ENCODE measurements at regions not wholly inside any gene's neighbourhood (a gene's known extent, or its start where the extent isn't known, plus 50 kb on each side); places are given as distances from the start of the nearest gene placed in this dataset.
A peak's percentile ranks its signal among the peaks of the same experiment; 100 is the strongest.
"Not testable (repeated sequence)": the region's sequence is repeated elsewhere in the genome, so short reads cannot be mapped to it uniquely, and the experiment has no call there.

- H3K4me3 ChIP-seq (ENCODE audit: low read length) = no peak overlapping the region
- DNase-seq (ENCODE audit: low read depth) = no peak
- TF ChIP-seq CTCF (conservative IDR thresholded peaks at IDR 0.05; ENCODE audit: low read length) = no peak
Observed at GRCh38 chrX:2640436-2641150, 50.5 kb upstream of the CD99 start.

GRCh38 chrX:2638279-2638678 lies 52.8 kb upstream of the CD99 start:
- DNase-seq (ENCODE audit: low read depth) = no peak

DNA sequence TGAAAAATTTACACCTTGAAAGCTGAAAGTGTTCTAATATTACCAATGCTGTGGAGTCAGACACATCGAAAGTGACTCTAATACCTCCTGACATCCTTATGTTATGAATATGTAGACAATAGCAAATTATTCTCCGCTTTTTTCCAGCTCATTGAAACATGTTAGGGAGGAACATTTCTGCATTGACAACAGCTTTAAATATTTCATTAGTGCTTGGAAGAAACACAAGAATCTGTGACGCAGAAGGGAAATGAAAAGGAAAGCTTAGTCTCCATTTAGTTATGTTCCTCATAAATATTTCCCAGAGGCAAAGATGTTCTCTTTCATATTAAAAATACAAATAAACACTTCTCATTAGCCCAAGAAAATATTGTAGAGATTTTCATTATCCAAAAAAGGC lies 55.8 kb upstream of the CD99 start:
- peak overlapping the region; percentile 41 for H3K4me3 ChIP-seq (ENCODE audit: low read length)
- peak; percentile 70 for DNase-seq (ENCODE audit: low read depth)

More at GRCh38 chrX:2638279-2638678, 52.8 kb upstream of the CD99 start:
- no peak for TF ChIP-seq CTCF (conservative IDR thresholded peaks at IDR 0.05; ENCODE audit: low read length)
- no peak overlapping the region for H3K4me3 ChIP-seq (ENCODE audit: low read length)

DNA sequence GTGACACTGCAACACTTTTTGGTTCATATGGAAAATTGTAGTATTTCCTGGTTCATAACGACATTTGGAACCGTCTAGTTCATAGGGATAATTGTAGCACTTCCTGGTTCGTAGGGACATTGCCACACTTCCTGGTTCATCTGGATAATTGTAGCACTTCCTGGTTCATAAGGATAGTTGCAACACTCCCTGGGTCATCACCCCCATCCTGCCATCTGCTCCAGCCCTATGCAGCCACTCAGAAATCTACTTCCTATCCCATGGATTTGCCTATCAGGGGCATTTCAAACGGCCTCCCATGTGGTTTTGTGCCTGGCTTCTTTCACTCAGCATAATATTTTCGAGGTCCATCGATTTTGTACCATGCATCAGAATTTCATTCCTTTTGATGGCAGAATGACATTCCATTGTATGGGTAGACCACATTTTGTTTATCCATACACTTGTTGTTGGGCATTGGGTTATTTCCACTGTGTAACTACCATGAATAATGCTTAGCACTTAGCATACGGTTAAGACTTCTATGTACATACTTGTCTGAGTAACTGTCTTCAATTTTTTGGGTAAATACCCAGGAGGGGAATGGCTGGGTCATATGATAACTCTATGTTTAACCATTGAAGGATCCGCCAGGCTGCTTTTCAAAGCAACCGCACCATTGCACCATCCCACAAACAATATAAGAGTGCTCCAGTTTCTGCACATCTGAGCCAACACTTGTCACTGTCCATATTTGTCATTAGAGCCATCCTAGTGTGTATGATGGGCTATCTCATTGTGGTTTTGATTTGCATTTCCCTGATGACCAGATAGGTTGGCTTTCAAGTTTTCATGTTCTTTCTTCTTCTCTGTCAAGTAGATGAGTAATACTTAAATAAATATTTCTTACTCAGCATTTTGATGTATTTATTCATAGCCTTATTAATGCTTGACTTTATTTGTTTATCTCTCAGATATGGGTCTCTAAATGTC lies 58.3 kb upstream of the CD99 start:
- no peak for TF ChIP-seq CTCF (conservative IDR thresholded peaks at IDR 0.05; ENCODE audit: low read length)
- no peak overlapping the region for H3K4me3 ChIP-seq (ENCODE audit: low read length)
- no peak for DNase-seq (ENCODE audit: low read depth)

More for the DNA sequence above, 55.8 kb upstream of the CD99 start:
- no peak for TF ChIP-seq CTCF (conservative IDR thresholded peaks at IDR 0.05; ENCODE audit: low read length)

- no peak for TF ChIP-seq CTCF (conservative IDR thresholded peaks at IDR 0.05; ENCODE audit: low read length)
- DNase-seq (ENCODE audit: low read depth) = no peak
- no peak overlapping the region for H3K4me3 ChIP-seq (ENCODE audit: low read length)
Observed at GRCh38 chrX:2631743-2632532, 59.2 kb upstream of the CD99 start.

DNA sequence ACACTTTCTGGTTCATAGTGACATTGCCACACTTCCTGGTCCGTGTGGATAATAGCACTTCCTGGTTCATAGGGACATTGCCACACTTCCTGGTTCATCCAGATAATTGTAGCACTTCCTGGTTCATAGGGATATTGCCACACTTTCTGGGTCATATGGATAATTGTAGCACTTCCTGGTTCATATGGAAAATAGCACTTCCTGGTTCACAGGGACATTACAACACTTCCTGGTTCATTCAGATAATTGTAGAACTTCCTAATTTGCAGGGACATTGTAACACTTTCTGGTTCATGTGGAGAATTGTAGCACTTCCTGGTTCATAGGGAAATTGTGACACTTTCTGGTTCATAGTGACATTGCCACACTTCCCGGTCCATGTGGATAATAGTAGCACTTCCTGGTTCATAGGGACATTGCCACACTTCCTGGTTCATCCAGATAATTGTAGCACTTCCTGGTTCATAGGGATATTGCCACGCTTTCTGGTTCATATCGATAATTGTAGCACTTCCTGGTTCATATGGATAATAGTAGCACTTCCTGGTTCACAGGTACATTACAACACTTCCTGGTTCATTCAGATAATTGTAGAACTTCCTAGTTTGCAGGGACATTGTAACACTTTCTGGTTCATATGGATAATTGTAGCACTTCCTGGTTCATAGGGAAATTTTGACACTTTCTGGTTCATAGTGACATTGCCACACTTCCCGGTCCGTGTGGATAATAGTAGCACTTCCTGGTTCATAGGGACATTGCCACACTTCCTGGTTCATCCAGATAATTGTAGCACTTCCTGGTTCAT lies 60.0 kb upstream of the CD99 start:
- not testable (repeated sequence) for H3K4me3 ChIP-seq (ENCODE audit: low read length); DNase-seq (ENCODE audit: low read depth)

- not testable (repeated sequence) for DNase-seq (ENCODE audit: low read depth); H3K4me3 ChIP-seq (ENCODE audit: low read length)
Observed at GRCh38 chrX:2630008-2630934, 60.8 kb upstream of the CD99 start.
